ENCODE measurements at regions not wholly inside any gene's neighbourhood (a gene's known extent, or its start where the extent isn't known, plus 50 kb on each side); places are given as distances from the start of the nearest gene placed in this dataset.

DNA sequence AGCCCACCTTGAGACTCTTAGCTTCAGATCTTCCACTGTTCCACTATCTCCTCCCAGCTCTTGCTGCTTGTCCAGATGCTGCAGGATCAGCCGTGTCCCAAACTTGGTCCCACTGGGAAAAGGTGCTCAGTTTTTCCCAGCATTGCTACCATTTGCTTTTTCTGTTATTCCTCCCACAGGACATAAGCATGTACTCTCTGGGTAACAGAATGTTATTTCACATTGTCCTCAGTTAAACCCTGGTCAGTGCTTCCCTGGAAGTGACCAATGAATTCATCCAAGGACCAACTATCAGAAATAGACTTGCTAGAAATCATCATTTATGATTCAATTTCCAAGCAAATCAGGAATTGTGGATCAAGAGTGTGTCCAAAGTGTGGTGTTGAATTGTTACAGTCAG lies 179.2 kb upstream of the ZNF32 start:
- TF ChIP-seq, protein P1, sequence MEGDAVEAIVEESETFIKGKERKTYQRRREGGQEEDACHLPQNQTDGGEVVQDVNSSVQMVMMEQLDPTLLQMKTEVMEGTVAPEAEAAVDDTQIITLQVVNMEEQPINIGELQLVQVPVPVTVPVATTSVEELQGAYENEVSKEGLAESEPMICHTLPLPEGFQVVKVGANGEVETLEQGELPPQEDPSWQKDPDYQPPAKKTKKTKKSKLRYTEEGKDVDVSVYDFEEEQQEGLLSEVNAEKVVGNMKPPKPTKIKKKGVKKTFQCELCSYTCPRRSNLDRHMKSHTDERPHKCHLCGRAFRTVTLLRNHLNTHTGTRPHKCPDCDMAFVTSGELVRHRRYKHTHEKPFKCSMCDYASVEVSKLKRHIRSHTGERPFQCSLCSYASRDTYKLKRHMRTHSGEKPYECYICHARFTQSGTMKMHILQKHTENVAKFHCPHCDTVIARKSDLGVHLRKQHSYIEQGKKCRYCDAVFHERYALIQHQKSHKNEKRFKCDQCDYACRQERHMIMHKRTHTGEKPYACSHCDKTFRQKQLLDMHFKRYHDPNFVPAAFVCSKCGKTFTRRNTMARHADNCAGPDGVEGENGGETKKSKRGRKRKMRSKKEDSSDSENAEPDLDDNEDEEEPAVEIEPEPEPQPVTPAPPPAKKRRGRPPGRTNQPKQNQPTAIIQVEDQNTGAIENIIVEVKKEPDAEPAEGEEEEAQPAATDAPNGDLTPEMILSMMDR (IDR thresholded peaks at IDR 0.05; ENCODE audit: control insufficient read depth, insufficient read depth, low read depth, low read length, missing control alignments) = no peak
- DNase-seq (ENCODE audit: low read depth) = no peak
- H3K4me3 ChIP-seq (ENCODE audit: control insufficient read depth, low read depth, low read length) = no peak overlapping the region

DNA sequence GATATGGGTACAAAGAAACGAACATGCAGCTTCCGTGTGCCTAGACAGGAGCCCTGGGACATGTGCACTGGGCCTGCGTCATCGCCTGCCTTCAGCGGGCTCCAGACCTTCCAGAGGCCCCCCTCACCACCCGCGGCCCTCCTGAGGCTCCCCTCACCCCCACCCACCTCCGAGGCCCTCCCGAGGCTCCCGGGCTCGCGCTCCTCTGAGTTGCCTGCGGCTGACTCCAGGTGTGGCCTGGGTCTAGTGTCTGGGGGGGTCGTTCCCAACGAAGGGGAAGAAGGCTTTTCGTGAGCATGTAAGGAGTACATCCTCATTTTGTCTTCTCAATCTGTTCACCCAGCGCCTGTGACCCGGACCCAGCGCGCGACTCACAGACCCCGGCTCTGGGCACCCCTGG lies 177.3 kb upstream of the ZNF32 start:
- TF ChIP-seq, protein P1 (IDR thresholded peaks at IDR 0.05; ENCODE audit: control insufficient read depth, insufficient read depth, low read depth, low read length, missing control alignments) = no peak
- DNase-seq (ENCODE audit: low read depth) = no peak
- no peak overlapping the region for H3K4me3 ChIP-seq (ENCODE audit: control insufficient read depth, low read depth, low read length)

GRCh38 chr10:43825421-43825820 lies 176.7 kb upstream of the ZNF32 start:
- no peak for DNase-seq (ENCODE audit: low read depth)
- TF ChIP-seq, protein P1 (IDR thresholded peaks at IDR 0.05; ENCODE audit: control insufficient read depth, insufficient read depth, low read depth, low read length, missing control alignments) = no peak
- H3K4me3 ChIP-seq (ENCODE audit: control insufficient read depth, low read depth, low read length) = no peak overlapping the region

- TF ChIP-seq, protein P1 (IDR thresholded peaks at IDR 0.05; ENCODE audit: control insufficient read depth, insufficient read depth, low read depth, low read length, missing control alignments) = no peak
Measured at GRCh38 chr10:43824934-43825333, 176.3 kb upstream of the ZNF32 start.

DNA sequence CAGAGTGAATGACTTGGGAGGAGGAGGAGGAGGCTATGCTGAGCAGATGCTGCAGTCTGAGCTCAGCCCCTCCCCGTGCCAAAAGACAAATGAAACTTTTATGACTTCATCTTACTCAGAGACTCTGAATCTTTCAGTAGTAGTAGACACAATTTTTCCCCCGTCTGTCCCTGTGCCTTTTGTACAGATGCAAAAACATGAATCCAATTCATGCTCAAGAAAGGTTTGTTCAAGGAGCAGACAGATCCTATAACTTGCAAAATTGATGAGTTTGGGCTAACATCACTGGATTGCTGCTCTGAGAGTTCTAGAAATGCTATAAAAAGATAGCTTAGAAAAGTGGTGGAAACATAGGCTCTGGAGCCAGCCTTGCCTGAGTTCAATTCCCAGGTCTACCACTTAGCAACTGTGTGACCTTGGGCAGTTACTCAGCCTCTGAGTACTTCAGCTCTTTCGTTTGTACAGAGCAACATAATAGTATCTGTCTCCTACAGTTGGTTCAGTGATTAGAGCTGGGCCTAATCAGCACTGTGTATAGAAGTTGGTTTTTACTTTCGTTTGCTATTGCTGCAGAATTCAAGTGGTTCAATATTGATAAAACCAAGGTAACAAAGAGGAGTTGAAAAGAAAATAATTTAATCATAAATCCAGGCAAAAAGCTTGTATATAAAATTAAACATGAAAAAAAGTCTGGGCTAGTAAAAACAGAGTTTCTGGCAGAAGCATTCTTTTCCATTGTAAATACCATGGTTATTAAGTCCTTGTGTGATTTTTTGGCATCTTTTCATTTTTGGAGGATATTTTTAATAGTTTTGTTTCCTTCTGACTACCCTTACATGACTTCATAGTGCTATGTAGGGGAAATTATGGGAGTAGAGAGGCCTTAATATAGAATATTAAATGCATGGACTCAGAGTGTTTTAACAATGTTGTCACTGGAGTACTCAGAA lies 174.2 kb upstream of the ZNF32 start:
- TF ChIP-seq, protein P1 (IDR thresholded peaks at IDR 0.05; ENCODE audit: control insufficient read depth, insufficient read depth, low read depth, low read length, missing control alignments) = no peak
- H3K4me3 ChIP-seq (ENCODE audit: control insufficient read depth, low read depth, low read length) = no peak overlapping the region
- peak; percentile 57 for DNase-seq (ENCODE audit: low read depth)

More at GRCh38 chr10:43824934-43825333, 176.3 kb upstream of the ZNF32 start:
- peak; percentile 55 for DNase-seq (ENCODE audit: low read depth)
- H3K4me3 ChIP-seq (ENCODE audit: control insufficient read depth, low read depth, low read length) = no peak overlapping the region

DNA sequence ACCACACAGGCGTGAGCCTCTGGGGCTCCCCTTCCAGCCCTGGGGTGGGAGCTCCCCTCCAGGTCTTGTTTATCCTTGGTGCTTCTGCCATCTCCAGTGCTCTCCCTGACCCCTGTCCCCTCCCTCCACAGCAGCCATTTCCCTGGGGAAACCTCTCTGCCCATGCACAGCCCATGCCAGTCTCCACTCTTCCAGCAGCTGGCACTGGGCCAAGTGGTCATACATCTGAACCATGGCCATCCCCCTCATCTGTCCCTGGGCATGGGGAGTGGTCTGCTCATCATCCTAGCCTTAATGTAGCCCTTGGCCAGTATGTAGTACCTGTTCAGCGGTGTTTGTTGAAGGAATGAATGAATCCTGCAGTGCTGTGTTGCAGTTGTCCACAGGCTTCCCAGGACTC lies 172.4 kb upstream of the ZNF32 start:
- TF ChIP-seq, protein P1 (IDR thresholded peaks at IDR 0.05; ENCODE audit: control insufficient read depth, insufficient read depth, low read depth, low read length, missing control alignments) = no peak
- no peak for DNase-seq (ENCODE audit: low read depth)
- no peak overlapping the region for H3K4me3 ChIP-seq (ENCODE audit: control insufficient read depth, low read depth, low read length)
